AG08396 (cell line): ENCODE measurements at regions not wholly inside any gene's neighbourhood (a gene's known extent, or its start where the extent isn't known, plus 50 kb on each side); places are given as distances from the start of the nearest gene placed in this dataset.
A peak's percentile ranks its signal among the peaks of the same experiment; 100 is the strongest.
"Not testable (repeated sequence)": the region's sequence is repeated elsewhere in the genome, so short reads cannot be mapped to it uniquely, and the experiment has no call there.

Experiments used
- DNase-seq: peaks from one replicate; pipeline ENCODE4 v3.0.0; 2012; ENCODE audit warnings: low spot score, mixed read lengths

GRCh38 chr22:22296047-22296446 is 51.5 kb downstream of the VPREB1 start:
- not testable (repeated sequence) for DNase-seq

DNA sequence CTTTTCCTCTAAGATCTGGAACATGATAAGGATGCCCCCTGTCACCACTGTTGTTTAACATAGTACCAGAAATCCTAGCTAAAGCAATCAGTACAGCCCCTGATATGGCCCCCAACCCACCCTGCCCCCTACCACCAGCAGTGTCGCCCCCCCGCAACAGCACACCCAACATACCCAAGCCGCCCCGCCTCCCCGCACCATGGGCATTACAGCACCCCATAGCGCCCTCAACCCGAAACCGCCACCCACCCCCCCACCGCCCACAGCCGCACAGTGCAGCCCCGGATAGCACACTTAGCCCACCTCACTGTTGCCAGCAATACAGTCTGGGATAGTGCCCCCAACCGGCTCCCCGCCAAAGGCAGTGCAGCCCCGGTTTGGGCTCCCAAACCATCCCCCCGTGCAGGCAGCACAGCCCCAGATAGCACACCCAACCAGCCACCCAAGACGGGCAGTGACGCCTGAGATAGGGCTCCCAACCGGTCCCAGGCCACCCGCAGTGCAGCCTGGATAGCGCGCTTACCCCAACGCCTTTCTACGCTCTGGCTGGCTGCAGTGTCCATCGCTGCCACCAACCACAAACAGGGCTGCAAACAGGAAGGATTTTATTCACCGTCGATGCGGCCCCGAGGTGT is 52.7 kb downstream of the VPREB1 start:
- DNase-seq: not testable (repeated sequence)

- DNase-seq: not testable (repeated sequence)
These were observed 53.4 kb downstream of the VPREB1 start for GRCh38 chr22:22297794-22298653.

DNA sequence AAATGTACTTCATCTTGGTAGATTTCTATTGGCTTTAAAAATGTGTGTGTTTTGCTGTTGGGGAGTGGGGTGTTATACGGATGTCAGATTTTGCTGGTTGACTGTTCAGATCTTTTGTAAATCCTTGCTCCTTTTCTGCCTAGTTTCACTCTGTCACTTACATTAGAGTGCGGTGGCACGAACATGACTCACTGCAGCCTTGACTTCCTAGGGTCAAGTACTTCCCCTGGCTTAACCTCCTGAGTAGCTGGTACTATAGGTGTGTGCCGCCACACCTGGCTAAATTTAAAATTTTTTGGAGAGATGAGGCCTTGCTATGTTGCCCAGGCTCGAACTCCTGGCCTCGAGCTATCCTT is 54.0 kb downstream of the VPREB1 start:
- not testable (repeated sequence) for DNase-seq

DNA sequence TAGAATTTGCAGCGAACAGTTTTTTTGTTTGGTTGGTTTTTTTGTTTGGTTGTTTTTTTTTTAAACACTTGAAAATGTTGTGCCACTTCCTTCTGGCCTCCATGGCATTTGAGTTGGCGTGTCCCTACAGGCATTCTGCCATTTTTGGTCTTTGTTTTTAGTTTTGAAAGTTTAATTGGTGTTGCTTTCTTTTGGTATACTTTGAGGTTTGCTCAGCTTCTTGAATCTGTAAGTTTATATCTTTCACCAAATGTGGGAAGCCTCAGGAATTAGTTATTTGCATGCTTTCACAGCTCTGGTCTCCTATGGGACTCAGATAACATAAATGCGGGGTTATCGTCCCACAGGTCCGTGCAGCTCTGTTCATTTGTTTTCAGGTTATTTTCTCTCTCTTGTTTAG is 55.9 kb downstream of the VPREB1 start:
- not testable (repeated sequence) for DNase-seq

DNA sequence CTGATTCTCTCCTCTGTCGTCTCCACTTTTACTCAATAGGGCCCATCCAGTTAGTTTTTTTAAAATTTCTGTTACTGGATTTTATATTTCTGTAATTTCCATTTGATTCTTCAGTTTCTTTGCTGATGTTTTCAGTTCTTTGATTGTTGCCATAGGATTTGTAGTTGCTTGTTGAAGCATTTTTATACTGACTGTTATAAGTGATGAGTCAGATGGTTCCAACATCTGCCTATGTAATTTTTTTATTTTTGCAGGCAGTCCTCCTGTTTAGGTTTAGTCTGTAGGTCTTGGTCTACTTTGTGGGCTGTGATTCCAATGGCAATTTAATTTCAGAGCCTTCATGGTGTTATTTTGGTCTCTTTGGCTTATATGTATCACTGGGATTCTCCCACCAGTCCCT is 56.4 kb downstream of the VPREB1 start:
- not testable (repeated sequence) for DNase-seq

DNA sequence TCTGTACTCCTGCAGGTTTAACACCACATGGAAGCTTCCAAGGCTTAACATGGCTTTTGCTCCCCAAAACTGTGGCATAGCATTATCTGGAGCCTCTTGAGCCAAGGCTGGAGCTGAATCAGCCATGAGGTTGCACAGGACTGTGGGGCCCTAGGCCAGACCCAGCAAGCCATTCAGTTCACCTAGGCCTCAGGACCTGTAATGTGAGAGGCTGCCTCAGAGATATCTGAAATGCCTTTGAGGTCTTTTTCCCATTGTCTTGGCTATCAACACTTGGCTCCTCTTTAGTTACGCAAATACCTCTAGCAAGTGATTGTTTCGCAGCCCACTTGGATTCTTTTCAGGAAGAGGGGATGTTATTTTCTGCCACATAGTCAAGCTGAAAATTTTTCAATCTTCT is 72.0 kb downstream of the VPREB1 start:
- DNase-seq: no peak

DNA sequence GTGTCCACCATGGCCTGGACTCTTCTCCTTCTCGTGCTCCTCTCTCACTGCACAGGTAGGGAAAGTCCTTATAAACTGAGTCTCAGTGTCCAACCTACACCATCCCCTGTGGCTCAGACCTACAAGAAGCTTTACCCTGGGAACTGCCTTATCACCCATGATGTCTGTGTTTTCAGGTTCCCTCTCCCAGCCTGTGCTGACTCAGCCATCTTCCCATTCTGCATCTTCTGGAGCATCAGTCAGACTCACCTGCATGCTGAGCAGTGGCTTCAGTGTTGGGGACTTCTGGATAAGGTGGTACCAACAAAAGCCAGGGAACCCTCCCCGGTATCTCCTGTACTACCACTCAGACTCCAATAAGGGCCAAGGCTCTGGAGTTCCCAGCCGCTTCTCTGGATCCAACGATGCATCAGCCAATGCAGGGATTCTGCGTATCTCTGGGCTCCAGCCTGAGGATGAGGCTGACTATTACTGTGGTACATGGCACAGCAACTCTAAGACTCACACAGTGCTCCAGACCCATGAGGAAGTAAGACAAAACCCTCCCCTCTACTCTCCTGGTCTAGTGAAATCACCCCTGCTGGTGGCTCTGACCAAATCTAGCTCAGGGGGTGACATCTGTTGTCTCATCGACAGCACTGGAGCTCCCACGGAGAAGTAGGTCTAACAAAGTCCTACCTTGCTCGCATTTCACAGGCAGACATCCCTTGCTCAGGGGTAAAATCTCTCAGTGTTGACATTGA is 74.3 kb downstream of the VPREB1 start:
- no peak for DNase-seq

GRCh38 chr22:22321743-22322611 is 77.4 kb downstream of the VPREB1 start:
- peak; percentile 73 for DNase-seq

GRCh38 chr22:22322792-22323191 is 78.2 kb downstream of the VPREB1 start:
- DNase-seq: no peak

DNA sequence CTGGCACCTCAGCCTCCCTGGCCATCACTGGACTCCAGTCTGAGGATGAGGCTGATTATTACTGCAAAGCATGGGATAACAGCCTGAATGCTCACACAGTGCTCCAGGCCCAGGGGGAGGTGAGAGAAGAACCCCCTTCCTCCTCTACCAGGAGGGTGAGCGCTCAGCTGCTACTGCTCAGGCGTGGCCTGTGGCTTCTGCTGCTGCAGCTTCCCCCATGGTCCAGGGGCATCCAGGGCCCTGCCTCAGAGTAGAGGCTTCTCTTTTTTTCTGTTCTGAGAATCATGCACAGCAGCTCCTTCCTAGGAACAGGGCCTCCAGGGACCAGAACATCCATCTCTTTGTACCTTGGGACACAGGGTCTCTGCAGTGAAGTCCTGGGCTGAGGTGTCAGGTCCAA is 83.1 kb downstream of the VPREB1 start:
- DNase-seq: no peak

- DNase-seq: no peak
These were observed 85.2 kb downstream of the VPREB1 start for GRCh38 chr22:22329792-22330191.

DNA sequence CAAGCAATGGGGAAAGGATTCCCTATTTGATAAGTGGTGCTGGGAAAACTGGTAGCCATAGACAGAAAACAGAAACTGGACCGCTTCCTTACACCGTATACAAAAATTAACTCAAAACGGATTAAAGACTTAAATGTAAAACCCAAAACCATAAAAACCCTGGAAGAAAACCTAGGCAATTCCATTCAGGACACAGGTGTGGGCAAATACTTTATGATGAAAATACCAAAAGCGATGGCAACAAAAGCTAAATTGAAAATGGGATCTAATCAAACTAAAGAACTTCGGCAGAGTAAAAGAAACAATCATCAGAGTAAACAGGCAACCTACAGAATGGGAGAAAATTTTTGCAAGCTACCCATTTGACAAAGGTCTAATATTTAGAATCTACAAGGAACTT is 91.1 kb downstream of the VPREB1 start:
- DNase-seq: not testable (repeated sequence)

DNA sequence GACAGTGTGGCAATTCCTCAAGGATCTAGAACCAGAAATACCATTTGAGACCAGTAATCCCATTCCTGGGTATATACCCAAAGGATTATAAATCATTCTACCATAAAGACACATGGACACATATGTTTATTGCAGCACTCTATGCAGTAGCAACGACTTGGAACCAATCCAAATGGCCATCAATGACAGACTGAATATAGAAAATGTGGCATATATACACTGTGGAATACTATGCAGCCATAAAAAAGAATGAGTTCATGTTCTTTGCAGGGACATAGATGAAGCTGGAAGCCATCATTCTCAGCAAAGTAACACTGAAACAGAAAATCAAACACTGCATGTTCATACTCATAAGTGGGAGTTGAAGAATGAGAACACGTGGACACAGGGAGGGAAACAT is 91.7 kb downstream of the VPREB1 start:
- DNase-seq: not testable (repeated sequence)

DNA sequence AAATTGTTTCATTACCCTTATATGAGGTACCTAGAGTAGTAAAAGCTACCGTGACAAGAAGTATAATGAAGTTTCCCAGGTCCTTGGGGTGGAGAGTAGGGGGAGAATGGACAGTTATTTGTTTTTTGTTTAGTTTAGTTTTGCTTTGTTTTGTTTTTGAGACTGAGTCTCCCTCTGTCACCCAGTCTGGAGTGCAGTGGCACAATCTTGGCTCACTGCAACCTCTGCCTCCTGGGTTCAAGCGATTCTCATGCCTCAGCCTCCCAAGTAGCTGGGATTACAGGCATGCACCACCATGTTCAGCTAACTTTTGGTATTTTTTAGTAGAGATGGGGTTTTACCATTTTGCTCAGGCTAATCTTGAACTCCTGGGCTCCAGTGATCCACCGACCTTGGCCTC is 94.2 kb downstream of the VPREB1 start:
- DNase-seq: not testable (repeated sequence)

DNA sequence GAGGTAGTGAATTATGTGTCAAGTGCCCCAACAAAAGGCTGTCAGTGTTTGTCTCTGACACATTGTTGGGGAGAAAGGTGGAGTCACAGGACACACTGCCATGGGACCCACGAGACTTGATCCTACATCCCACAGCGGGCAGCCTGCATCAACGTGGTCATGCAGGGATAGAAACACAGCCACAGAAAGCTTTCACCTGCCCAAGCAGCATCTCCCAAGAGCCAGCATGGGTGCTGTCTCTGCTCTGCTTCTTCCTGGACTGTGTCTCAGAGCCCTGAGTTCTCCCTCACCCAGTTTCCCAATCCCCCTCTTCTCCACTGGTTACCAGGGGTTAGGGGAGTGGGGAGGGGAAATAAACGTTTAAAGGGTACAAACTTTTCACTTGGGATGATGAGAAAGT is 97.2 kb downstream of the VPREB1 start:
- no peak for DNase-seq

DNA sequence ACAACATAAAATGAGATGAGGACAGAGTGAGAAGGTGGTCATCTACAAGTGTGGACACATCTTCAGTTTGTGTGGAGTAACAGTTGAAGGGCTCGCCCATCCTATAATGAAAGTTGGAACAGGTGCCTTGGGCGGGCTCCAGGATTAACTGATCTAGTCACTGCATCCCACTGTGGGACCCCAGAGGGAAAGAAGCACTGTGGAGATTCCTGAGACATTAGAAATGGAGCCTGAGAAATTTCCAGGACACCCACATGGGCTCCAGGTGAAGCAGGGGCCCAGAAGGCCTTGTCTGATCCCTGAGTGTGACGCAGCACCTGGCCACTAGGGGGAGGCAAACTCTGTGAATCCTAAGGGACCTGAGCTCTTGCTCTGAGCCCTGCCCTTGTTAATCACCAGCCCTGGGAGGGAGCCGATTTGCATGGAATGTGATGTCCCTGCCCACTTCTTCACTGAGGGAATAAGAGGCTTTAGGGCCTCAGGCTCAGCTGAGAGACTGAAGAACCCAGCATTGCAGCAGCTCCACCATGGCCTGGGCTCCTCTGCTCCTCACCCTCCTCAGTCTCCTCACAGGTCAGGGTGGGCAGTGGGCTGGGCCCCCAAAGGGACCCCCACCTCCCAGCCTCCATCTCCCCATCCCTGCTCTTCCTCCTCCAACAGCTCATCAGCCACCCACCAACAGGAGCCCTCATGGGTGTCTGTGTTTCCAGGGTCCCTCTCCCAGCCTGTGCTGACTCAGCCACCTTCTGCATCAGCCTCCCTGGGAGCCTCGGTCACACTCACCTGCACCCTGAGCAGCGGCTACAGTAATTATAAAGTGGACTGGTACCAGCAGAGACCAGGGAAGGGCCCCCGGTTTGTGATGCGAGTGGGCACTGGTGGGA is 98.4 kb downstream of the VPREB1 start:
- DNase-seq: peak; percentile 29

GRCh38 chr22:22343581-22344296 is 99.2 kb downstream of the VPREB1 start:
- DNase-seq: no peak

DNA sequence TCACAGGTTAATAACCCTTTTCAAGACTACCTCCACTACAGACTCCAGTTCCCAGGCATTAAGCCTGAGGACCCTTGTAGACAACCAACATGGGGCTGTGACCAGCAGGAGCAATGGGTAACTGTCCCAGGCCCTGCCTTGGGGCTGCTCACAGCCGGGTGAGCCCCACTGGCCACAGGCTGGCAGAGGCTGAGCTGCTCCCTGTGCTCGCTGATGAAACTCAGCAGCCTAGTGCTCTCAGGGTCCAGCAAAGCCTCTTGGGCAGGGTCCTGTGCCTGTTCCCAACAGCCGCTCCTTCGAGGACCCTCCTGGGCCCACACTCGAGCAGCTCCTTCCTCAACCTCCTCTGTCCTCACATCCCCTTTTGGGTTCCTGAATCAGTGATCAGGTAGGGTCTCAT is 99.8 kb downstream of the VPREB1 start:
- no peak for DNase-seq

GRCh38 chr22:22345781-22346180 is 101.2 kb downstream of the VPREB1 start:
- no peak for DNase-seq
